SU-DHL-6 (cell line): ENCODE measurements at regions not wholly inside any gene's neighbourhood (a gene's known extent, or its start where the extent isn't known, plus 50 kb on each side); places are given as distances from the start of the nearest gene placed in this dataset.

Experiments
- H2AFZ ChIP-seq: fragments of 200-600 bp; sonication (generic); 2 replicates; pipeline ENCODE4 v1.6.1; 2014; ENCODE audit warnings: low read depth, mild to moderate bottlenecking, moderate library complexity, mixed read lengths, antibody characterized with exemption, low read length; ENCODE audit not compliant: severe bottlenecking
- H3F3A ChIP-seq: fragments of 200-600 bp; shearing (Covaris generic); 2 replicates; pipeline ENCODE4 v1.6.0; 2016; ENCODE audit warnings: antibody characterized with exemption, mild to moderate bottlenecking; ENCODE audit not compliant: insufficient read depth
- H3K27ac ChIP-seq: fragments of 200-600 bp; sonication (generic); 2 replicates; pipeline ENCODE4 v1.5.1; 2016; ENCODE audit warnings: low read depth, mild to moderate bottlenecking, low read length, moderate library complexity, mixed read lengths
- H3K27me3 ChIP-seq: fragments of 200-600 bp; sonication (generic), shearing (Covaris generic); 2 replicates; pipeline ENCODE4 v1.6.0; 2014; ENCODE audit warnings: mild to moderate bottlenecking, low read length
- H3K36me3 ChIP-seq: fragments of 200-600 bp; sonication (generic); 2 replicates; pipeline ENCODE4 v1.6.1; 2014; ENCODE audit warnings: mild to moderate bottlenecking, low read length, mixed read lengths
- H3K4me2 ChIP-seq: fragments of 300-600, 200-600 bp; shearing (Covaris generic), sonication (generic); 2 replicates; pipeline ENCODE4 v1.6.0; 2014; ENCODE audit warnings: low read length, low read depth, mild to moderate bottlenecking; ENCODE audit not compliant: poor library complexity, severe bottlenecking
- H3K4me3 ChIP-seq: fragments of 200-600 bp; sonication (generic); 2 replicates; pipeline ENCODE4 v1.5.1; 2014; ENCODE audit warnings: antibody characterized with exemption, low read length, mild to moderate bottlenecking, mixed read lengths; ENCODE audit not compliant: insufficient read depth, poor library complexity, severe bottlenecking
- H3K79me2 ChIP-seq: fragments of 200-600 bp; sonication (generic); 2 replicates; pipeline ENCODE4 v1.6.1; 2014; ENCODE audit warnings: mild to moderate bottlenecking, low read length, moderate library complexity; ENCODE audit not compliant: insufficient read depth
- H3K9ac ChIP-seq: fragments of 200-600 bp; sonication (generic); 2 replicates; pipeline ENCODE4 v1.7.0; 2014; ENCODE audit warnings: mild to moderate bottlenecking, low read length
- H3K9me2 ChIP-seq: fragments of 200-600 bp; sonication (generic); replicated peaks from 2 replicates; pipeline ENCODE4 v1.6.1; 2014; ENCODE audit warnings: low read length; ENCODE audit not compliant: insufficient read depth
- H3K9me3 ChIP-seq: fragments of 200-600 bp; sonication (generic); 2 replicates; pipeline ENCODE4 v1.6.1; 2014; ENCODE audit warnings: low read length, mixed read lengths; ENCODE audit not compliant: insufficient read depth
- H4K20me1 ChIP-seq: fragments of 200-600 bp; sonication (generic); 2 replicates; pipeline ENCODE4 v1.6.1; 2014; ENCODE audit warnings: low read depth, mild to moderate bottlenecking, antibody characterized with exemption, low read length, moderate library complexity, mixed read lengths
- EZH2phosphoT487 ChIP-seq: fragments of 200-600 bp; sonication (generic), shearing (Covaris generic); conservative IDR thresholded peaks from 2 replicates; pipeline ENCODE4 v1.6.1; 2018; ENCODE audit warnings: mild to moderate bottlenecking, antibody characterized with exemption, low read length, moderate library complexity, mixed read lengths
- TF ChIP-seq, protein P1 (sequence below): fragments of 200-600 bp; sonication (generic); IDR thresholded peaks from one replicate; pipeline ENCODE4 v1.5.1; 2017; ENCODE audit warnings: antibody characterized with exemption, mild to moderate bottlenecking, low read length, moderate library complexity; ENCODE audit not compliant: insufficient read depth, poor library complexity, severe bottlenecking

DNA sequence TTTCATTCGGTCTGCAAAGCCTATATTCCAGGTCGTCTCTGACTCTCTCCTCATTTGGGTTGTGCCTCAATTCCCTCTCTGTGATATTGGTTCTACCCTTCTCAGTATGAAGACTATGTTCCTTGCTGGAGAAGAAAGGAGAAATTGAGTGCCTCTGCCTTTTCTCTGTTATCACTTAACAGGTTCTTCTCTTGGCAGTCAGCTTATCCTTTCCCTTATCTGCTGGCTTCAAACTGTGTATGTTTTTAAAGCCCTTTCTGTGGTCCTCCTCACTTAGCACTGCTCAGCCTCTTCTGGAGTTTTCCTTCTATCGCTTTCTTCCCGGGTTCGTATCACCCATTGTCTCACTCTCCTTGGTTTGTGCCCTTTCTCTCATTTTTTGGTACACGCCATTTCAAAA, 65.3 kb upstream of the FSTL1 start:
- no peak for TF ChIP-seq EZH2phosphoT487
- TF ChIP-seq, protein P1, sequence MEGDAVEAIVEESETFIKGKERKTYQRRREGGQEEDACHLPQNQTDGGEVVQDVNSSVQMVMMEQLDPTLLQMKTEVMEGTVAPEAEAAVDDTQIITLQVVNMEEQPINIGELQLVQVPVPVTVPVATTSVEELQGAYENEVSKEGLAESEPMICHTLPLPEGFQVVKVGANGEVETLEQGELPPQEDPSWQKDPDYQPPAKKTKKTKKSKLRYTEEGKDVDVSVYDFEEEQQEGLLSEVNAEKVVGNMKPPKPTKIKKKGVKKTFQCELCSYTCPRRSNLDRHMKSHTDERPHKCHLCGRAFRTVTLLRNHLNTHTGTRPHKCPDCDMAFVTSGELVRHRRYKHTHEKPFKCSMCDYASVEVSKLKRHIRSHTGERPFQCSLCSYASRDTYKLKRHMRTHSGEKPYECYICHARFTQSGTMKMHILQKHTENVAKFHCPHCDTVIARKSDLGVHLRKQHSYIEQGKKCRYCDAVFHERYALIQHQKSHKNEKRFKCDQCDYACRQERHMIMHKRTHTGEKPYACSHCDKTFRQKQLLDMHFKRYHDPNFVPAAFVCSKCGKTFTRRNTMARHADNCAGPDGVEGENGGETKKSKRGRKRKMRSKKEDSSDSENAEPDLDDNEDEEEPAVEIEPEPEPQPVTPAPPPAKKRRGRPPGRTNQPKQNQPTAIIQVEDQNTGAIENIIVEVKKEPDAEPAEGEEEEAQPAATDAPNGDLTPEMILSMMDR: no peak
- H3F3A ChIP-seq: no peaks in the 10 kb centered on the region
- no peak overlapping the region for H3K9ac ChIP-seq
- H3K79me2 ChIP-seq: no peaks in the 10 kb centered on the region
- H3K36me3 ChIP-seq: no peaks in the 10 kb centered on the region
- no peaks in the 10 kb centered on the region for H4K20me1 ChIP-seq
- H2AFZ ChIP-seq: no peak overlapping the region
- H3K27me3 ChIP-seq: no peaks in the 10 kb centered on the region
- no peak overlapping the region for H3K27ac ChIP-seq
- H3K4me3 ChIP-seq: no peak overlapping the region
- H3K9me3 ChIP-seq: no peaks in the 10 kb centered on the region
- no peak overlapping the region for H3K4me2 ChIP-seq
- no peaks in the 10 kb centered on the region; the same call in 1 of the 2 replicates for H3K9me2 ChIP-seq

GRCh38 chr3:120512655-120513054, 61.9 kb upstream of the FSTL1 start:
- Histone ChIP-seq H3K9me2 (no peaks in the 10 kb centered on the region), H3K27me3 (no peaks in the 10 kb centered on the region), H3K4me2 (no peak overlapping the region), H3K9me3 (0 out of 2 replicates have a peak, but pooled peaks cover 11% of the 10 kb centered on the region), H2AFZ (no peak overlapping the region), H3K9ac (no peak overlapping the region), H3K79me2 (no peaks in the 10 kb centered on the region), H3F3A (no peaks in the 10 kb centered on the region), H3K36me3 (no peaks in the 10 kb centered on the region; the same call in 1 of the 2 replicates), H3K4me3 (no peak overlapping the region), H3K27ac (no peak overlapping the region), H4K20me1 (no peaks in the 10 kb centered on the region)
- TF ChIP-seq, protein P1: no peak
- TF ChIP-seq EZH2phosphoT487: no peak

- H3K27me3 ChIP-seq: no peaks in the 10 kb centered on the region
- H3K36me3 ChIP-seq: no peaks in the 10 kb centered on the region; the same call in 1 of the 2 replicates
- no peak overlapping the region for H3K27ac ChIP-seq
- no peak for TF ChIP-seq EZH2phosphoT487
- TF ChIP-seq, protein P1: peak; percentile 56
- no peak overlapping the region for H3K4me3 ChIP-seq
- H3K9me2 ChIP-seq: no peaks in the 10 kb centered on the region
- 0 out of 2 replicates have a peak, but pooled peaks cover 11% of the 10 kb centered on the region for H3K9me3 ChIP-seq
- no peaks in the 10 kb centered on the region for H4K20me1 ChIP-seq
- no peak overlapping the region for H3K9ac ChIP-seq
- H3F3A ChIP-seq: no peaks in the 10 kb centered on the region
- no peak overlapping the region for H2AFZ ChIP-seq
- H3K79me2 ChIP-seq: no peaks in the 10 kb centered on the region
- no peak overlapping the region for H3K4me2 ChIP-seq
Measured at GRCh38 chr3:120506828-120507774, 56.3 kb upstream of the FSTL1 start.
